WTC11 (cell line): ENCODE measurements at regions not wholly inside any gene's neighbourhood (a gene's known extent, or its start where the extent isn't known, plus 50 kb on each side); places are given as distances from the start of the nearest gene placed in this dataset.

Experiments
- ATAC-seq: fragments of 200-7000 bp; cut with Tn5 transposase; 2 replicates; pipeline ENCODE4 v1.10.0; 2021; ENCODE audit warnings: mild to moderate bottlenecking, moderate library complexity
- CTCF ChIA-PET: fragments of 300-600 bp; sonication (Branson Sonifier 250); formaldehyde crosslinking; loops from one replicate; lab custom pipeline; 2021; ENCODE audit warnings: antibody characterized with exemption; lab: Charles Lee
- POLR2A ChIA-PET: fragments of 350-600 bp; sonication (Branson Sonifier 250); formaldehyde crosslinking; loops from one replicate; lab custom pipeline; 2021; ENCODE audit warnings: antibody characterized with exemption; lab: Charles Lee
- DNase-seq: peaks from one replicate; pipeline ENCODE4 v3.0.0; 2021; ENCODE audit warnings: low spot score
- H3K27ac Mint-ChIP-seq: 2 replicates; pipeline ENCODE4 v1.8.0; 2021; ENCODE audit warnings: mixed read lengths
- H3K27me3 Mint-ChIP-seq: 2 replicates; pipeline ENCODE4 v1.8.0; 2021; ENCODE audit warnings: low read depth, mild to moderate bottlenecking, moderate library complexity, mixed read lengths
- H3K36me3 Mint-ChIP-seq: 2 replicates; pipeline ENCODE4 v1.8.0; 2021; ENCODE audit warnings: mixed read lengths
- H3K4me1 Mint-ChIP-seq: 2 replicates; pipeline ENCODE4 v1.8.0; 2022; ENCODE audit warnings: mixed read lengths
- H3K4me3 Mint-ChIP-seq: 2 replicates; pipeline ENCODE4 v1.8.0; 2021; ENCODE audit warnings: mild to moderate bottlenecking, moderate library complexity, mixed read lengths
- H3K9me3 Mint-ChIP-seq: 2 replicates; pipeline ENCODE4 v1.8.0; 2021; ENCODE audit warnings: mixed read lengths
- ATF1 ChIP-seq: sonication (generic); formaldehyde crosslinking; IDR thresholded peaks from 2 replicates; pipeline ENCODE4 v1.8.1; 2023; ENCODE audit warnings: mild to moderate bottlenecking, moderate library complexity, missing genetic modification reagents
- EMX1 ChIP-seq: fragments of 250-450 bp; sonication (Bioruptor Pico); IDR thresholded peaks from 2 replicates; pipeline ENCODE4 v1.8.0; 2021; ENCODE audit warnings: mild to moderate bottlenecking
- FOXK1 ChIP-seq: sonication (generic); formaldehyde crosslinking; IDR thresholded peaks from 2 replicates; pipeline ENCODE4 v1.8.0; 2022; ENCODE audit warnings: mild to moderate bottlenecking, moderate library complexity, missing genetic modification reagents
- HMGA2 ChIP-seq: fragments of 250-450 bp; sonication (Bioruptor Pico); IDR thresholded peaks from 2 replicates; pipeline ENCODE4 v1.4.0; 2021; ENCODE audit warnings: mild to moderate bottlenecking, moderate library complexity
- IRF2 ChIP-seq: sonication (generic); formaldehyde crosslinking; IDR thresholded peaks from 2 replicates; pipeline ENCODE4 v1.8.0; 2022; ENCODE audit warnings: low read depth, missing genetic modification reagents, borderline replicate concordance
- KAT7 ChIP-seq: sonication (generic); formaldehyde crosslinking; IDR thresholded peaks from 2 replicates; pipeline ENCODE4 v1.8.1; 2023; ENCODE audit warnings: missing genetic modification reagents, mild to moderate bottlenecking, borderline replicate concordance
- NFE2L1 ChIP-seq: sonication (generic); formaldehyde crosslinking; IDR thresholded peaks from 2 replicates; pipeline ENCODE4 v1.8.1; 2023; ENCODE audit warnings: missing genetic modification reagents
- NR3C1 ChIP-seq: sonication (generic); formaldehyde crosslinking; conservative IDR thresholded peaks from 2 replicates; pipeline ENCODE4 v1.8.1; 2023; ENCODE audit warnings: low read depth, mild to moderate bottlenecking, missing genetic modification reagents
- OVOL2 ChIP-seq: fragments of 250-450 bp; sonication (Bioruptor Pico); IDR thresholded peaks from 2 replicates; pipeline ENCODE4 v1.9.0; 2021; ENCODE audit warnings: mild to moderate bottlenecking, borderline replicate concordance
- RELA ChIP-seq: sonication (generic); formaldehyde crosslinking; IDR thresholded peaks from 2 replicates; pipeline ENCODE4 v1.8.1; 2022; ENCODE audit warnings: missing genetic modification reagents, mild to moderate bottlenecking, borderline replicate concordance
- SP1 ChIP-seq: sonication (generic); formaldehyde crosslinking; conservative IDR thresholded peaks from 2 replicates; pipeline ENCODE4 v1.8.1; 2022; ENCODE audit warnings: missing genetic modification reagents
- ZBTB21 ChIP-seq: sonication (generic); formaldehyde crosslinking; IDR thresholded peaks from 2 replicates; pipeline ENCODE4 v1.8.1; 2023; ENCODE audit warnings: mild to moderate bottlenecking, missing genetic modification reagents, borderline replicate concordance
- ZNF232 ChIP-seq: sonication (generic); formaldehyde crosslinking; IDR thresholded peaks from 2 replicates; pipeline ENCODE4 v1.8.0; 2022; ENCODE audit warnings: mild to moderate bottlenecking, missing genetic modification reagents
- ZNF396 ChIP-seq: fragments of 250-450 bp; sonication (Bioruptor Pico); IDR thresholded peaks from 2 replicates; pipeline ENCODE4 v1.8.0; 2021; ENCODE audit warnings: mild to moderate bottlenecking, moderate library complexity, borderline replicate concordance
- ZNF416 ChIP-seq: fragments of 250-450 bp; sonication (Bioruptor Pico); IDR thresholded peaks from 2 replicates; pipeline ENCODE4 v1.9.0; 2021; ENCODE audit warnings: mild to moderate bottlenecking, inconsistent platforms
- TF ChIP-seq, protein P1 (sequence below): sonication (generic); formaldehyde crosslinking; IDR thresholded peaks from 2 replicates; pipeline ENCODE4 v1.8.0; 2023; ENCODE audit warnings: missing genetic modification reagents, mild to moderate bottlenecking, borderline replicate concordance
- TF ChIP-seq, protein P2 (sequence below): fragments of 250-450 bp; sonication (Bioruptor Pico); IDR thresholded peaks from 2 replicates; pipeline ENCODE4 v1.9.0; 2021; ENCODE audit warnings: mild to moderate bottlenecking
- TF ChIP-seq, protein P3 (sequence below): sonication (generic); formaldehyde crosslinking; IDR thresholded peaks from 2 replicates; pipeline ENCODE4 v1.8.0; 2023; ENCODE audit warnings: missing genetic modification reagents
- TF ChIP-seq, protein P4 (sequence below): sonication (generic); formaldehyde crosslinking; IDR thresholded peaks from 2 replicates; pipeline ENCODE4 v1.8.1; 2022; ENCODE audit warnings: mild to moderate bottlenecking, moderate library complexity, missing genetic modification reagents
- TF ChIP-seq, protein P5 (sequence below): sonication (generic); formaldehyde crosslinking; IDR thresholded peaks from 2 replicates; pipeline ENCODE4 v1.8.1; 2023; ENCODE audit warnings: mild to moderate bottlenecking, missing genetic modification reagents
- TF ChIP-seq, protein P6 (sequence below): sonication (generic); formaldehyde crosslinking; IDR thresholded peaks from 2 replicates; pipeline ENCODE4 v1.8.1; 2023; ENCODE audit warnings: mild to moderate bottlenecking, missing genetic modification reagents, moderate library complexity

DNA sequence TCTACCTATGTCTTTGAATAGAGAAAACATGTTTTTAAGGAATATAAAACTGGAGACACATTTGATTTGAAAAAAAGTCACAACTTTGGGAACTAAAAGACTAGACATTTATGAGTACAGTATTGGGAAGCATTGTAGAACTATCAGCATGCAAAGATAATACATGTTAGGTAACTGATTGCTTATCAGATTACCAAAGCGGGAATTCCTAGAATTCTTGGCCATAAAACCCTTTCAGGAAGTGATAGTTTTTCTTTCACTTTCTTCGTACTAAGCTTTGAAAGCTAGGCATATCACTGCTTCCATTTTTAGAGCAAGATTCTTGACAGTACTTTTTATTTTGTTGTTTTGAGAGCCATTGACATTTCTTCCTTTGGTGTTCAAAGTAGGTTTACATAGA lies 646.6 kb upstream of the PITX2 start:
- no peaks in the 10 kb centered on the region for H3K27me3 Mint-ChIP-seq
- TF ChIP-seq, protein P1, sequence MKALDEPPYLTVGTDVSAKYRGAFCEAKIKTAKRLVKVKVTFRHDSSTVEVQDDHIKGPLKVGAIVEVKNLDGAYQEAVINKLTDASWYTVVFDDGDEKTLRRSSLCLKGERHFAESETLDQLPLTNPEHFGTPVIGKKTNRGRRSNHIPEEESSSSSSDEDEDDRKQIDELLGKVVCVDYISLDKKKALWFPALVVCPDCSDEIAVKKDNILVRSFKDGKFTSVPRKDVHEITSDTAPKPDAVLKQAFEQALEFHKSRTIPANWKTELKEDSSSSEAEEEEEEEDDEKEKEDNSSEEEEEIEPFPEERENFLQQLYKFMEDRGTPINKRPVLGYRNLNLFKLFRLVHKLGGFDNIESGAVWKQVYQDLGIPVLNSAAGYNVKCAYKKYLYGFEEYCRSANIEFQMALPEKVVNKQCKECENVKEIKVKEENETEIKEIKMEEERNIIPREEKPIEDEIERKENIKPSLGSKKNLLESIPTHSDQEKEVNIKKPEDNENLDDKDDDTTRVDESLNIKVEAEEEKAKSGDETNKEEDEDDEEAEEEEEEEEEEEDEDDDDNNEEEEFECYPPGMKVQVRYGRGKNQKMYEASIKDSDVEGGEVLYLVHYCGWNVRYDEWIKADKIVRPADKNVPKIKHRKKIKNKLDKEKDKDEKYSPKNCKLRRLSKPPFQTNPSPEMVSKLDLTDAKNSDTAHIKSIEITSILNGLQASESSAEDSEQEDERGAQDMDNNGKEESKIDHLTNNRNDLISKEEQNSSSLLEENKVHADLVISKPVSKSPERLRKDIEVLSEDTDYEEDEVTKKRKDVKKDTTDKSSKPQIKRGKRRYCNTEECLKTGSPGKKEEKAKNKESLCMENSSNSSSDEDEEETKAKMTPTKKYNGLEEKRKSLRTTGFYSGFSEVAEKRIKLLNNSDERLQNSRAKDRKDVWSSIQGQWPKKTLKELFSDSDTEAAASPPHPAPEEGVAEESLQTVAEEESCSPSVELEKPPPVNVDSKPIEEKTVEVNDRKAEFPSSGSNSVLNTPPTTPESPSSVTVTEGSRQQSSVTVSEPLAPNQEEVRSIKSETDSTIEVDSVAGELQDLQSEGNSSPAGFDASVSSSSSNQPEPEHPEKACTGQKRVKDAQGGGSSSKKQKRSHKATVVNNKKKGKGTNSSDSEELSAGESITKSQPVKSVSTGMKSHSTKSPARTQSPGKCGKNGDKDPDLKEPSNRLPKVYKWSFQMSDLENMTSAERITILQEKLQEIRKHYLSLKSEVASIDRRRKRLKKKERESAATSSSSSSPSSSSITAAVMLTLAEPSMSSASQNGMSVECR (CRISPR knock-in tag) = no peak
- TF ChIP-seq, protein P2, sequence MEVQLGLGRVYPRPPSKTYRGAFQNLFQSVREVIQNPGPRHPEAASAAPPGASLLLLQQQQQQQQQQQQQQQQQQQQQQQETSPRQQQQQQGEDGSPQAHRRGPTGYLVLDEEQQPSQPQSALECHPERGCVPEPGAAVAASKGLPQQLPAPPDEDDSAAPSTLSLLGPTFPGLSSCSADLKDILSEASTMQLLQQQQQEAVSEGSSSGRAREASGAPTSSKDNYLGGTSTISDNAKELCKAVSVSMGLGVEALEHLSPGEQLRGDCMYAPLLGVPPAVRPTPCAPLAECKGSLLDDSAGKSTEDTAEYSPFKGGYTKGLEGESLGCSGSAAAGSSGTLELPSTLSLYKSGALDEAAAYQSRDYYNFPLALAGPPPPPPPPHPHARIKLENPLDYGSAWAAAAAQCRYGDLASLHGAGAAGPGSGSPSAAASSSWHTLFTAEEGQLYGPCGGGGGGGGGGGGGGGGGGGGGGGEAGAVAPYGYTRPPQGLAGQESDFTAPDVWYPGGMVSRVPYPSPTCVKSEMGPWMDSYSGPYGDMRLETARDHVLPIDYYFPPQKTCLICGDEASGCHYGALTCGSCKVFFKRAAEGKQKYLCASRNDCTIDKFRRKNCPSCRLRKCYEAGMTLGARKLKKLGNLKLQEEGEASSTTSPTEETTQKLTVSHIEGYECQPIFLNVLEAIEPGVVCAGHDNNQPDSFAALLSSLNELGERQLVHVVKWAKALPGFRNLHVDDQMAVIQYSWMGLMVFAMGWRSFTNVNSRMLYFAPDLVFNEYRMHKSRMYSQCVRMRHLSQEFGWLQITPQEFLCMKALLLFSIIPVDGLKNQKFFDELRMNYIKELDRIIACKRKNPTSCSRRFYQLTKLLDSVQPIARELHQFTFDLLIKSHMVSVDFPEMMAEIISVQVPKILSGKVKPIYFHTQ (CRISPR knock-in tag) = no peak
- TF ChIP-seq EMX1 (CRISPR knock-in tag) = no peak
- H3K9me3 Mint-ChIP-seq = no peaks in the 10 kb centered on the region
- DNase-seq = no peak
- no peak for ATAC-seq
- H3K36me3 Mint-ChIP-seq = no peaks in the 10 kb centered on the region
- H3K27ac Mint-ChIP-seq = no peak overlapping the region
- ChIA-PET POLR2A (no interaction called here), CTCF (no interaction called here)
- peaks cover 14% of the 10 kb centered on the region for H3K4me1 Mint-ChIP-seq
- H3K4me3 Mint-ChIP-seq = no peak overlapping the region

DNA sequence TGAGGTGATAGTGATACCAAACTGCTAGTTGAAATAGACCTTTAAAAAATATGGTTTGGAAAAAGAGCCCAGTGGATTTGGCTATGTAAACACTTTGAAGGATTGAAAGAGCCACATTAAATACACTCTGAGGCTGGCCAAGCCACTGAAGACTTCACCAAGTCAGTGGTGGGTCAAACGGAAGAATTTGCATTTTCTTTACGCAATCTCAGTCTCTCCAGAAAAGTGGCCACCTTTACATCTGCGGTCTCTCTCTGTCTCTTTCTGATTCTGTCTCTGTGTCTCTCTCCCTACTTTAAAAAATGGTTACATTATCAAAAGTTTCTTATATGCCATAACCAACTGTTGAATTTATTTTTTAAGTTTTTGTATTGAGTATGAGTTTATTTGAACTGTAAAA lies 651.2 kb upstream of the PITX2 start:
- Mint-ChIP-seq H3K9me3 (no peaks in the 10 kb centered on the region), H3K4me1 (peaks cover 2% of the 10 kb centered on the region; the same call in 1 of the 2 replicates), H3K27me3 (no peaks in the 10 kb centered on the region), H3K36me3 (no peaks in the 10 kb centered on the region), H3K27ac (no peak overlapping the region), H3K4me3 (no peak overlapping the region)
- ATAC-seq (no peak), DNase-seq (no peak)
- TF ChIP-seq ZNF416 (CRISPR knock-in tag) (no peak), ZBTB21 (CRISPR knock-in tag) (no peak), ZNF396 (no peak), FOXK1 (CRISPR knock-in tag) (no peak), NR3C1 (CRISPR knock-in tag) (no peak)
- CTCF ChIA-PET = no interaction called here
- POLR2A ChIA-PET = no interaction called here

DNA sequence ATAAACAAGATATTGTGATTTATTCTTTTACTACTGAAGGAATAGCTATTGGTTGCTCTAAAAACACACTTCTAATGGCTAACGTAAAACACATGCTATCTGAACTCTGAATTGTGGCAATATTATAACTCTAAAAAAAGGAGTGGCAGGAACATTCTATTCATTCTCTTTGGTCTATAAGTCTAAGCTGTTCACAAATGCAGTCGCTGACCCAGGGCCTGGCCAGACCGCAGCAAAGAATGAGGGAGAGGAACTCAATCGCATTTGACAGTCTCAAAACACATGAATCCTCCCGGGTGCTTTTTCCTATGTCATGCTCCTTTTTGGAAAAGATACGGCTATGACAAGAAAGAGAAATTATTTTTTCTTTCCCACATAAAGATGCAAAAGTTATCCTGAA lies 651.6 kb upstream of the PITX2 start:
- Mint-ChIP-seq H3K4me1 (peaks cover 2% of the 10 kb centered on the region; the same call in 1 of the 2 replicates), H3K36me3 (no peaks in the 10 kb centered on the region), H3K27ac (no peak overlapping the region), H3K4me3 (no peak overlapping the region), H3K9me3 (no peaks in the 10 kb centered on the region), H3K27me3 (no peaks in the 10 kb centered on the region)
- ATAC-seq = no peak
- CTCF ChIA-PET = no interaction called here
- DNase-seq = no peak
- POLR2A ChIA-PET = no interaction called here
- TF ChIP-seq HMGA2 = no peak
- no peak for TF ChIP-seq KAT7 (CRISPR knock-in tag)
- no peak for TF ChIP-seq SP1 (CRISPR knock-in tag)
- no peak for TF ChIP-seq RELA (CRISPR knock-in tag)
- TF ChIP-seq, protein P3, sequence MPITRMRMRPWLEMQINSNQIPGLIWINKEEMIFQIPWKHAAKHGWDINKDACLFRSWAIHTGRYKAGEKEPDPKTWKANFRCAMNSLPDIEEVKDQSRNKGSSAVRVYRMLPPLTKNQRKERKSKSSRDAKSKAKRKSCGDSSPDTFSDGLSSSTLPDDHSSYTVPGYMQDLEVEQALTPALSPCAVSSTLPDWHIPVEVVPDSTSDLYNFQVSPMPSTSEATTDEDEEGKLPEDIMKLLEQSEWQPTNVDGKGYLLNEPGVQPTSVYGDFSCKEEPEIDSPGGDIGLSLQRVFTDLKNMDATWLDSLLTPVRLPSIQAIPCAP = no peak
- TF ChIP-seq, protein P4, sequence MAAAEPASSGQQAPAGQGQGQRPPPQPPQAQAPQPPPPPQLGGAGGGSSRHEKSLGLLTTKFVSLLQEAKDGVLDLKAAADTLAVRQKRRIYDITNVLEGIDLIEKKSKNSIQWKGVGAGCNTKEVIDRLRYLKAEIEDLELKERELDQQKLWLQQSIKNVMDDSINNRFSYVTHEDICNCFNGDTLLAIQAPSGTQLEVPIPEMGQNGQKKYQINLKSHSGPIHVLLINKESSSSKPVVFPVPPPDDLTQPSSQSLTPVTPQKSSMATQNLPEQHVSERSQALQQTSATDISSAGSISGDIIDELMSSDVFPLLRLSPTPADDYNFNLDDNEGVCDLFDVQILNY (CRISPR knock-in tag) = no peak
- TF ChIP-seq, protein P5, sequence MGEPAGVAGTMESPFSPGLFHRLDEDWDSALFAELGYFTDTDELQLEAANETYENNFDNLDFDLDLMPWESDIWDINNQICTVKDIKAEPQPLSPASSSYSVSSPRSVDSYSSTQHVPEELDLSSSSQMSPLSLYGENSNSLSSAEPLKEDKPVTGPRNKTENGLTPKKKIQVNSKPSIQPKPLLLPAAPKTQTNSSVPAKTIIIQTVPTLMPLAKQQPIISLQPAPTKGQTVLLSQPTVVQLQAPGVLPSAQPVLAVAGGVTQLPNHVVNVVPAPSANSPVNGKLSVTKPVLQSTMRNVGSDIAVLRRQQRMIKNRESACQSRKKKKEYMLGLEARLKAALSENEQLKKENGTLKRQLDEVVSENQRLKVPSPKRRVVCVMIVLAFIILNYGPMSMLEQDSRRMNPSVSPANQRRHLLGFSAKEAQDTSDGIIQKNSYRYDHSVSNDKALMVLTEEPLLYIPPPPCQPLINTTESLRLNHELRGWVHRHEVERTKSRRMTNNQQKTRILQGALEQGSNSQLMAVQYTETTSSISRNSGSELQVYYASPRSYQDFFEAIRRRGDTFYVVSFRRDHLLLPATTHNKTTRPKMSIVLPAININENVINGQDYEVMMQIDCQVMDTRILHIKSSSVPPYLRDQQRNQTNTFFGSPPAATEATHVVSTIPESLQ (CRISPR knock-in tag) = no peak
- TF ChIP-seq OVOL2 (CRISPR knock-in tag) = no peak
- no peak for TF ChIP-seq FOXK1 (CRISPR knock-in tag)
- no peak for TF ChIP-seq ATF1 (CRISPR knock-in tag)
- no peak for TF ChIP-seq ZNF232 (CRISPR knock-in tag)
- no peak for TF ChIP-seq IRF2 (CRISPR knock-in tag)
- TF ChIP-seq, protein P6, sequence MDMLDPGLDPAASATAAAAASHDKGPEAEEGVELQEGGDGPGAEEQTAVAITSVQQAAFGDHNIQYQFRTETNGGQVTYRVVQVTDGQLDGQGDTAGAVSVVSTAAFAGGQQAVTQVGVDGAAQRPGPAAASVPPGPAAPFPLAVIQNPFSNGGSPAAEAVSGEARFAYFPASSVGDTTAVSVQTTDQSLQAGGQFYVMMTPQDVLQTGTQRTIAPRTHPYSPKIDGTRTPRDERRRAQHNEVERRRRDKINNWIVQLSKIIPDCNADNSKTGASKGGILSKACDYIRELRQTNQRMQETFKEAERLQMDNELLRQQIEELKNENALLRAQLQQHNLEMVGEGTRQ (CRISPR knock-in tag) = no peak
- TF ChIP-seq NFE2L1 (CRISPR knock-in tag) = no peak
